ENCODE measurements at regions not wholly inside any gene's neighbourhood (a gene's known extent, or its start where the extent isn't known, plus 50 kb on each side); places are given as distances from the start of the nearest gene placed in this dataset.

DNA sequence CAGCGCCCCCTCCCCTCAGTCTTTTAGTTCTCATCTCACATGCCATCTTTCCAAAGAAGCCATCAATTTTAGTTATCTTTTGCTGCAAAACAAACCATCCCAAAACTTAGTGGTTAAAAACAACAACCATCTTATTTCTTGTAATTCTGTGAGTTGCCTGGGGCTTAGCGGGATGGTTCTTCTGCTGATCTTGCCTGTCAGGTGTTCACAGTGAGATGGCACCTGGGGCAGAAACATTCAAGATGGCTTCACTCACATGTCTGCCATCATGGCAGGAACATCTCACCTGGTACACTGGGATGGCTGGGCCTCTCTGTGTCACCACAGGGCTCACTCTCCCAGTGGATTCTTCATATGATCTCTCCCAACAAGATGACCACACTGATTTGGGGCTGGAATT lies 67.6 kb upstream of the KCNK12 start:
- TF ChIP-seq CTCF (IDR thresholded peaks at IDR 0.05; ENCODE audit: borderline replicate concordance, control extremely low read depth, extremely low read depth, insufficient read depth, missing control alignments), result no peak
- in situ Hi-C loops (cut with MboI; ENCODE audit: low sequenced_read_pairs, unreplicated experiment), result no loop called here
- DNase-seq (ENCODE audit: low spot score), result no peak

DNA sequence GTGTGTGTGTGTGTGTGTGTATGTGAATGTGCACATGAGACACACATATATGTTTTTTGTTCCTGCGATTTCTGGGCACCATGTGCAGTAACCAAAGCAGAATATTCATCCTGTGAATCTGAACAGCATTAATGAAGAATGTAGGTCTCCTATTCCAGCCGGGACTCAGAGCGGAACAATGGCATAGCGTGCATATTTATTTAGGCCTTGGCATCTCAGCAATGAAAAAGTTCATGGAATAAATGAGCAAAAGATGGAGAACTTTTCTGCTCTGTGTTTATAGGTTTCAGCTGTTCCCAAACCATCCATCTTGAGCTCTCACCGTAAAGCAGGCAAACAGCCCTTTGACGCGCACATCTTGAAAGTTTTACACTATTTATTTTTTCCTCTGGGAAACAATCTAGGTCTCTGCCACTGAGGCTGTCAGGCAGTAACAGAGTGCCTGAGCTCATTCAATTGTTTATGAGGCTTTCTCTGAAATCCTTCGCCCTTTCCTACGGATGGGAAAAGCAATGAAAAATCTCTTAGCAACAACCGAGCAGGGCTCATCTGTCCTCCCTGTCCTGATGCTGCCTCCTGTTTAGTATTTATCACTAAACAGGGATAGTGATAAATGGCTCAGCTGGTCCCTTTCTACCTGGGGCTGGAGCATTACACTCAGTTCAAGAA lies 65.9 kb upstream of the KCNK12 start:
- no peak for TF ChIP-seq CTCF (IDR thresholded peaks at IDR 0.05; ENCODE audit: borderline replicate concordance, control extremely low read depth, extremely low read depth, insufficient read depth, missing control alignments)
- in situ Hi-C loops (cut with MboI; ENCODE audit: low sequenced_read_pairs, unreplicated experiment), result no loop called here
- no peak for DNase-seq (ENCODE audit: low spot score)

- no peak for DNase-seq (ENCODE audit: low spot score)
- in situ Hi-C loops (cut with MboI; ENCODE audit: low sequenced_read_pairs, unreplicated experiment), result no loop called here
- no peak for TF ChIP-seq CTCF (IDR thresholded peaks at IDR 0.05; ENCODE audit: borderline replicate concordance, control extremely low read depth, extremely low read depth, insufficient read depth, missing control alignments)
Observed at GRCh38 chr2:47636176-47636575, 65.4 kb upstream of the KCNK12 start.

DNA sequence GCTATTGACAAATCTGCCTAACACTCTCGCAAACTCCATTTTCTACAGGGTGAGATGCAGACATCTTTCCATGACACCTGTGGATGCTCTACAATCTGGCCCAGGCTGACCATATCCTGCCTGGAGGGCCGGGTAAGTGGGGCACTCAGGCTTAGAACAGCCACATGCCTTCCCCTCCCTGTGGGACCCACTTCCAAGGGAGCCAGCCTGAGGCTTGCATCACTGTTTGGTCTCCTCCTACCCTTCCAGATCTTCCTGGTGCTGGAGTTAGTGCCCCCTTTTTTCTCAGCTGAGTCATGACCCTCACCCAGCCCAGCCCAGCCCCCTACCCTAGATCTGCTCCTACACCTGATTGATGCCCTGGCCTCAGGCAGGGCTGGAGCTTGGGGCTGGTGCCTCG lies 62.0 kb upstream of the KCNK12 start:
- DNase-seq (ENCODE audit: low spot score), result no peak
- TF ChIP-seq CTCF (IDR thresholded peaks at IDR 0.05; ENCODE audit: borderline replicate concordance, control extremely low read depth, extremely low read depth, insufficient read depth, missing control alignments), result no peak
- in situ Hi-C loops (cut with MboI; ENCODE audit: low sequenced_read_pairs, unreplicated experiment), result no loop called here

GRCh38 chr2:47631792-47632398 lies 61.1 kb upstream of the KCNK12 start:
- in situ Hi-C loops (cut with MboI; ENCODE audit: low sequenced_read_pairs, unreplicated experiment), result no loop called here
- no peak for DNase-seq (ENCODE audit: low spot score)
- TF ChIP-seq CTCF (IDR thresholded peaks at IDR 0.05; ENCODE audit: borderline replicate concordance, control extremely low read depth, extremely low read depth, insufficient read depth, missing control alignments), result no peak

- no peak for TF ChIP-seq CTCF (IDR thresholded peaks at IDR 0.05; ENCODE audit: borderline replicate concordance, control extremely low read depth, extremely low read depth, insufficient read depth, missing control alignments)
- in situ Hi-C loops (cut with MboI; ENCODE audit: low sequenced_read_pairs, unreplicated experiment), result no loop called here
- DNase-seq (ENCODE audit: low spot score), result no peak
Observed at GRCh38 chr2:47631306-47631705, 60.5 kb upstream of the KCNK12 start.
